ENCODE measurements at regions not wholly inside any gene's neighbourhood (a gene's known extent, or its start where the extent isn't known, plus 50 kb on each side); places are given as distances from the start of the nearest gene placed in this dataset.

DNA sequence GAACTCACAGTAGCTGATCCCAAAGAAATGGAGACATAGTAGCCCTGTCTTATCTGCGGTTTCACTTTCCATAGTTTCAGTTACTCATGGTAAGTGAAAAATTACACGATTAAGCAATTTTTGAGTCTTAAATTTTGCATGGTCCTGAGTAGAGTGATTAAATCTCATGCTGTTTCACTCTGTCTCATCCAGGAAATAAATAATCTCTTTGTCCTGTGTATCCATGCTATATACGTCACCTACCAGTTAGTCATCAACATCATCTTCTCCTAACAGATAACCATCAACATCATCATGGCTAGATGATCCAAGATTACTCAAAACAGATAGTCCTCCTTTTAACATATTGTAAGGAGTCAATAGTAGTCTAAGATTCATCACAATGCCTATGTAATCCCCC, 1589.3 kb downstream of the BRINP3 start:
- WGBS, 2 donors, result 60 to 61% methylated on average over 3 of the region's 3 CpGs
- H3K36me3 ChIP-seq, result no peaks in the 10 kb centered on the region
- H3K27me3 ChIP-seq, result no peaks in the 10 kb centered on the region
- no peaks in the 10 kb centered on the region for H3K9me3 ChIP-seq
- no peak for DNase-seq
- H3K4me3 ChIP-seq (replicated peaks in 1 of 3), result no peak overlapping the region
- H3K27ac ChIP-seq, result no peak overlapping the region
- no peaks in the 10 kb centered on the region for H3K4me1 ChIP-seq
- TF ChIP-seq, protein P1, sequence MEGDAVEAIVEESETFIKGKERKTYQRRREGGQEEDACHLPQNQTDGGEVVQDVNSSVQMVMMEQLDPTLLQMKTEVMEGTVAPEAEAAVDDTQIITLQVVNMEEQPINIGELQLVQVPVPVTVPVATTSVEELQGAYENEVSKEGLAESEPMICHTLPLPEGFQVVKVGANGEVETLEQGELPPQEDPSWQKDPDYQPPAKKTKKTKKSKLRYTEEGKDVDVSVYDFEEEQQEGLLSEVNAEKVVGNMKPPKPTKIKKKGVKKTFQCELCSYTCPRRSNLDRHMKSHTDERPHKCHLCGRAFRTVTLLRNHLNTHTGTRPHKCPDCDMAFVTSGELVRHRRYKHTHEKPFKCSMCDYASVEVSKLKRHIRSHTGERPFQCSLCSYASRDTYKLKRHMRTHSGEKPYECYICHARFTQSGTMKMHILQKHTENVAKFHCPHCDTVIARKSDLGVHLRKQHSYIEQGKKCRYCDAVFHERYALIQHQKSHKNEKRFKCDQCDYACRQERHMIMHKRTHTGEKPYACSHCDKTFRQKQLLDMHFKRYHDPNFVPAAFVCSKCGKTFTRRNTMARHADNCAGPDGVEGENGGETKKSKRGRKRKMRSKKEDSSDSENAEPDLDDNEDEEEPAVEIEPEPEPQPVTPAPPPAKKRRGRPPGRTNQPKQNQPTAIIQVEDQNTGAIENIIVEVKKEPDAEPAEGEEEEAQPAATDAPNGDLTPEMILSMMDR (IDR thresholded peaks at IDR 0.05), result no peak
- no peak for TF ChIP-seq POLR2A (IDR thresholded peaks at IDR 0.05)
- intact Hi-C loops (cut with DNase I), result no loop called here

DNA sequence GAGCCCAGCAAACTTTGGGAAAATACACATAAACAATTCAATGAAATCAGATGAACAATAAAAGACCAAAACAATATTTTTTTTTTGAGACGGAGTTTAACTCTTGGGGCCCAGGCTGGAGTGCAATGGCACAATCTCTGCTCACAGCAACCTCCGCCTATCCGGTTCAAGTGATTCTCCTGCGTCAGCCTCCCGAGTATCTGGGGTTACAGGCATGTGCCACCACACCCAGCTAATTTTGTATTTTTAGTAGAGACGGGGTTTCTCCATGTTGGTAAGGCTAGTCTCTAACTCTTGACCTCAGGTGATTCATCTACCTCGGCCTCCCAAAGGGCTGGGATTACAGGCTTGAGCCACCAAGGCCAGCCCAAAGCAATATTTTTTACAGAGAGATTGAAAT, 1588.5 kb downstream of the BRINP3 start:
- TF ChIP-seq POLR2A (IDR thresholded peaks at IDR 0.05), result no peak
- TF ChIP-seq, protein P1 (IDR thresholded peaks at IDR 0.05), result no peak
- no peaks in the 10 kb centered on the region for H3K27me3 ChIP-seq
- H3K27ac ChIP-seq, result no peak overlapping the region
- WGBS, 2 donors, result 85 to 87% methylated on average over 7 of the region's 7 CpGs
- no peaks in the 10 kb centered on the region for H3K9me3 ChIP-seq
- no peak for DNase-seq
- no peaks in the 10 kb centered on the region for H3K4me1 ChIP-seq
- H3K36me3 ChIP-seq, result no peaks in the 10 kb centered on the region
- intact Hi-C loops (cut with DNase I), result no loop called here
- H3K4me3 ChIP-seq (replicated peaks in 1 of 3), result no peak overlapping the region

DNA sequence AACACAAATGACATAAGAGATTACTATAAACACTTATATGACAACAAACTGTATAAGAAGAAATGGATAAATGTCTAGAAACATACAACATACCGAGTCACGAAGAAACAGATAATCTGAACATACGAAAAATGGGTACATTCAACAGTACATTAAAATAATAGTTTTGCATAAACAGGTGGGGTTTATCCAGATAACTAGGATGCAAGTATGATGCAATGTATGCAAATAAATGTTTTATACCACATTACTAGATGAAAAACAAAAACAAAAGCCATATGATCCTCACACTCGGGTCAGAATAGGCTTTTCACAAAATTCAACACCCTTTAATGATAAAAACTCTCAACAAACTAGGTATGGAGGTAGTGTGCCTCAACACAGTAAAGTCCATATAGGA, 1585.7 kb downstream of the BRINP3 start:
- Histone ChIP-seq H3K9me3 (no peaks in the 10 kb centered on the region), H3K27ac (no peak overlapping the region), H3K4me1 (no peaks in the 10 kb centered on the region), H3K4me3 (replicated peaks in 1 of 3) (no peak overlapping the region), H3K36me3 (no peaks in the 10 kb centered on the region), H3K27me3 (no peaks in the 10 kb centered on the region)
- DNase-seq, result no peak
- intact Hi-C loops (cut with DNase I), result no loop called here
- TF ChIP-seq POLR2A (IDR thresholded peaks at IDR 0.05), result no peak
- TF ChIP-seq, protein P1 (IDR thresholded peaks at IDR 0.05), result no peak
- 86 to 88% methylated on average over 4 of the region's 4 CpGs for WGBS, 2 donors

DNA sequence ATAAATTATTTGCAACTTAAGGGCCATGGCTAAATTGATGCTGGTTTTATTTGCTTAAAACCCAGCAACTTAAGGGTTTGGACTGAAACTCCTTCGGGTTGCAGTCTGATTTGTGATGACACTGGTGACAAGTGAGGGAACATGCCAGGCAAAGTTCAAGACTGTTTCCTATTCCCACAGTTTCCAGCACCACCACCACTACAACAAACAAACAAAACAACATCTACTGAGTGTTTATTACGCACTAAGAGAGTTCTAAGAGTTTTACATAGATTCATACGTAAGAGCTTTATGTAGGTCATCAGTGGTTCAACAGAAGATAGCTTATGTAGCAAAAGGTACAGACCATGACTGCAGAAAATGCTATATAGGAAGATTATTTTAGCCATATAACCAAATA, 1582.1 kb downstream of the BRINP3 start:
- DNase-seq, result no peak
- no peaks in the 10 kb centered on the region for H3K4me1 ChIP-seq
- H3K27ac ChIP-seq, result no peak overlapping the region
- H3K4me3 ChIP-seq (replicated peaks in 1 of 3), result no peak overlapping the region
- H3K27me3 ChIP-seq, result no peaks in the 10 kb centered on the region
- intact Hi-C loops (cut with DNase I), result no loop called here
- 75 to 83% methylated on average over 3 of the region's 3 CpGs for WGBS, 2 donors
- no peaks in the 10 kb centered on the region for H3K9me3 ChIP-seq
- H3K36me3 ChIP-seq, result no peaks in the 10 kb centered on the region
- TF ChIP-seq POLR2A (IDR thresholded peaks at IDR 0.05), result no peak
- TF ChIP-seq, protein P1 (IDR thresholded peaks at IDR 0.05), result no peak

DNA sequence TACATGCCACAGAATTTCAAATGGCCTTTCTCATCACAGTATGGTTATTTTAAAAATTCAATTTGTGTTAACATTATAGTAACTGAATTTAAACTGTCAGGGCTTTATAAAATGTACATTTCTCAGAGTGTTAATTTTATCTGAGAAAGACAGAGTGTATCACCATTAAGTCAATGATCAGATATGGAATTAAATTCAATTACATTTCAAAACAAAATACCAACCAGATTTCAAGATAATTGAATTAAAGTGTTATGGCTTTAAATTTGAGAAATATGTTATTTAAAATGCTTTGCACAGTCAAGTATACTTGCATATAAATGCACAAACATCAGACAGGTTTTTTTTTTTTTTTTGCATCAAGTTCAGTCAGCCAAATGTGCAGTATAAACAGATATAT, 1574.4 kb downstream of the BRINP3 start:
- H3K36me3 ChIP-seq, result no peaks in the 10 kb centered on the region
- no peaks in the 10 kb centered on the region for H3K4me1 ChIP-seq
- H3K4me3 ChIP-seq (replicated peaks in 1 of 3), result no peak overlapping the region
- TF ChIP-seq, protein P1 (IDR thresholded peaks at IDR 0.05), result no peak
- no peak for TF ChIP-seq POLR2A (IDR thresholded peaks at IDR 0.05)
- no peak for DNase-seq
- H3K27ac ChIP-seq, result no peak overlapping the region
- H3K9me3 ChIP-seq, result no peaks in the 10 kb centered on the region
- intact Hi-C loops (cut with DNase I), result no loop called here
- H3K27me3 ChIP-seq, result no peaks in the 10 kb centered on the region
